Liver (tissue), 8 donors: ENCODE measurements at regions not wholly inside any gene's neighbourhood (a gene's known extent, or its start where the extent isn't known, plus 50 kb on each side); places are given as distances from the start of the nearest gene placed in this dataset.

ENCODE experiments used
- DNase-seq: peaks from one replicate; pipeline ENCODE4 v3.0.0-alpha.2; 2017; ENCODE audit warnings: low spot score
- H3K27ac ChIP-seq, 2 donors: one replicate each; pipeline ENCODE4 v1.7.0; 2013; ENCODE audit warnings: inconsistent platforms in 2 of 2, low read length in 2 of 2, control low read depth in 1 of 2, low read depth in 1 of 2, mild to moderate bottlenecking in 1 of 2
- H3K27me3 ChIP-seq, 4 donors: one replicate each; pipeline versions ENCODE4 v1.6.1 to v1.7.0; 2013; ENCODE audit warnings: low read length in 3 of 4, inconsistent platforms in 1 of 4, mild to moderate bottlenecking in 1 of 4, moderate library complexity in 1 of 4; ENCODE audit not compliant: control insufficient read depth in 4 of 4, insufficient read depth in 4 of 4
- H3K36me3 ChIP-seq, 4 donors: one replicate each; pipeline versions ENCODE4 v1.6.1 to v1.7.0; 2013; ENCODE audit warnings: low read length in 3 of 4, mild to moderate bottlenecking in 3 of 4, low read depth in 1 of 4, moderate library complexity in 1 of 4; ENCODE audit not compliant: control insufficient read depth in 4 of 4, insufficient read depth in 3 of 4
- H3K4me1 ChIP-seq, 4 donors: one replicate each; pipeline versions ENCODE4 v1.6.1 to v1.7.0; 2013; ENCODE audit warnings: low read length in 3 of 4, mild to moderate bottlenecking in 3 of 4, moderate library complexity in 1 of 4; ENCODE audit not compliant: control insufficient read depth in 4 of 4, insufficient read depth in 4 of 4
- H3K4me3 ChIP-seq, 3 donors: one replicate each; pipeline versions ENCODE4 v1.6.1 to v1.7.0; 2013; ENCODE audit warnings: low read length in 3 of 3, control low read depth in 1 of 3, low read depth in 1 of 3, mild to moderate bottlenecking in 1 of 3
- H3K9ac ChIP-seq, 2 donors: one replicate each; pipeline ENCODE4 v1.7.0; 2013; ENCODE audit warnings: low read length in 2 of 2, mild to moderate bottlenecking in 2 of 2, moderate library complexity in 2 of 2, control low read depth in 1 of 2, low read depth in 1 of 2
- H3K9me3 ChIP-seq, 4 donors: one replicate each; pipeline versions ENCODE4 v1.6.1 to v1.7.0; 2013; ENCODE audit warnings: low read length in 3 of 4; ENCODE audit not compliant: control insufficient read depth in 4 of 4
- EGR1 ChIP-seq, 2 donors: IDR thresholded peaks; 2 replicates each; pipeline ENCODE4 v1.6.1; 2016 to 2018; ENCODE audit warnings: antibody characterized with exemption in 2 of 2, low read depth in 2 of 2
- FOXA1 ChIP-seq: IDR thresholded peaks from 2 replicates; pipeline ENCODE4 v1.6.1; 2016; ENCODE audit warnings: antibody characterized with exemption
- FOXA2 ChIP-seq: IDR thresholded peaks from 2 replicates; pipeline ENCODE4 v1.6.1; 2016; ENCODE audit warnings: antibody characterized with exemption
- HNF4A ChIP-seq, 2 donors: conservative IDR thresholded peaks; 2 replicates each; pipeline ENCODE4 v1.6.1; 2016; ENCODE audit warnings: antibody characterized with exemption in 2 of 2, mild to moderate bottlenecking in 2 of 2
- HNF4G ChIP-seq: IDR thresholded peaks from 2 replicates; pipeline ENCODE4 v1.6.1; 2016; ENCODE audit warnings: antibody characterized with exemption
- JUND ChIP-seq, 2 donors: IDR thresholded peaks; 2 replicates each; pipeline ENCODE4 v1.6.1; 2016; ENCODE audit warnings: antibody characterized with exemption in 2 of 2
- NR2F2 ChIP-seq: IDR thresholded peaks from 2 replicates; pipeline ENCODE4 v1.6.1; 2016; ENCODE audit warnings: antibody characterized with exemption
- RAD21 ChIP-seq, 2 donors: IDR thresholded peaks; 2 replicates each; pipeline ENCODE4 v1.6.1; 2016; ENCODE audit warnings: antibody characterized with exemption in 2 of 2, mild to moderate bottlenecking in 2 of 2
- RXRA ChIP-seq, 2 donors: IDR thresholded peaks; 2 replicates each; pipeline ENCODE4 v1.6.1; 2017 to 2018; ENCODE audit warnings: antibody characterized with exemption in 2 of 2, mild to moderate bottlenecking in 1 of 2
- TAF1 ChIP-seq: conservative IDR thresholded peaks from 2 replicates; pipeline ENCODE4 v1.6.1; 2016; ENCODE audit warnings: antibody characterized with exemption, mild to moderate bottlenecking
- YY1 ChIP-seq: IDR thresholded peaks from 2 replicates; pipeline ENCODE4 v1.6.1; 2016; ENCODE audit warnings: antibody characterized with exemption, mild to moderate bottlenecking
- WGBS: extraction: QIAGEN DNeasy Blood & Tissue Kit; methylation state at CpG from one replicate; pipeline ENCODE4 v1.1.7; 2013; 5-methylcytosine and 5-hydroxymethylcytosine counted together
- TF ChIP-seq, protein P1 (sequence below): IDR thresholded peaks from 2 replicates; pipeline ENCODE4 v1.6.1; 2016; ENCODE audit warnings: antibody characterized with exemption
- TF ChIP-seq, protein P2 (sequence below): IDR thresholded peaks from 2 replicates; pipeline ENCODE4 v1.6.1; 2016; ENCODE audit warnings: antibody characterized with exemption
- TF ChIP-seq, protein P3 (sequence below): IDR thresholded peaks from 2 replicates; pipeline ENCODE4 v1.6.1; 2016; ENCODE audit warnings: antibody characterized with exemption
- TF ChIP-seq, protein P4 (sequence below): IDR thresholded peaks from 2 replicates; pipeline ENCODE4 v1.6.1; 2016; ENCODE audit warnings: antibody characterized with exemption, mild to moderate bottlenecking
- TF ChIP-seq, protein P5 (sequence below): fragments of 150-350 bp; IDR thresholded peaks from 2 replicates; pipeline ENCODE4 v1.5.1; 2017; ENCODE audit warnings: improper control_type of control experiment, low read depth, low read length; ENCODE audit not compliant: missing input control
- donor health status: healthy.
- donor health status: healthy.
- donor health status: healthy.
- donor health status: healthy.
- donor health status: healthy.

DNA sequence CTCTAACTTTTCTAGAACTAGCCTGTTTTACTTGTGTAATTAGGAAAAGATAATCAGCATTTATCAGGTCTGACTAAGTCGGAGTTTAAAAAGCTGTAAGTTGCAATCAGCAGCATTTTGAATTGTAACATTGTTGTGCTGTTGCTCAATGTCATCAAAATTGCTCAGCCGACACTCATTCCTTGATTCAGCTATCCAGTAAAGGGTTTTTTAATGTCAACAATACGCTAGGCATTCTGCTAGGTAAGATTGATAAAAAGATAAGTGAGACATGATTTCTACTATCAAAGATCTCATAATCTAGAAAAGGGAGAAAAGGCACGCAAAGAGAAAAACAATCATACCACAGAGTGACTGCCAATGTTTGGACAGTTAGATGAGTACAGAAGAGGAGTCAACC is 327.1 kb upstream of the CDH2 start:
- no peak overlapping the region for H3K27ac ChIP-seq
- no peaks in the 10 kb centered on the region for H3K9me3 ChIP-seq
- no peak overlapping the region for H3K9ac ChIP-seq
- WGBS = 84% methylated on average over 4 of the region's 4 CpGs
- no peaks in the 10 kb centered on the region for H3K27me3 ChIP-seq
- H3K4me1 ChIP-seq = no peaks in the 10 kb centered on the region
- TF ChIP-seq HNF4G (no peak), FOXA1 (no peak), EGR1 (IDR thresholded peaks at IDR 0.05; ENCODE audit: low read depth in 2 of 2) (no peak)
- no peak for DNase-seq
- H3K4me3 ChIP-seq = no peak overlapping the region
- H3K36me3 ChIP-seq = no peaks in the 10 kb centered on the region

DNA sequence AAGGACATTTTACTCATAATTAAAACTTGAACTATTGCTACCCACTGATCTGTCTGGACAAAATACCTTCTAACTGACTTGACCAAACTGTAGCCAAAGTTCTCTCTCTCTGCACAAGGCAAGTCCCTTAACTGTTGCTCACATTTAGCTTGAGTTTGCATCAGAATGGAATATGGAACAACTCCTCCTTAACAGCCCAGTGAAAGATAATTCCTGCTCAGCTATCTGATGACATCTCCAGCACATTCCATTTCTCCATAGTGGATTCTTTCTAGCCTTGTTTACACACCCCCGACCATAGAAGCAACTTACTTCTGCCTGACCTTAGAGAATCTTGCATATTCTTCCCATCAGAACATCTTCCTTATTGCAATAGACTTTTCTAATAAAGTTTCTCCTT is 317.2 kb upstream of the CDH2 start:
- Histone ChIP-seq H3K9me3 (no peaks in the 10 kb centered on the region), H3K27me3 (no peaks in the 10 kb centered on the region), H3K4me1 (no peaks in the 10 kb centered on the region), H3K4me3 (no peak overlapping the region), H3K27ac (no peak overlapping the region), H3K36me3 (no peaks in the 10 kb centered on the region), H3K9ac (no peak overlapping the region)
- DNase-seq = no peak
- TF ChIP-seq FOXA1 = no peak
- WGBS = 44% methylated on average over 1 of the region's 1 CpG

DNA sequence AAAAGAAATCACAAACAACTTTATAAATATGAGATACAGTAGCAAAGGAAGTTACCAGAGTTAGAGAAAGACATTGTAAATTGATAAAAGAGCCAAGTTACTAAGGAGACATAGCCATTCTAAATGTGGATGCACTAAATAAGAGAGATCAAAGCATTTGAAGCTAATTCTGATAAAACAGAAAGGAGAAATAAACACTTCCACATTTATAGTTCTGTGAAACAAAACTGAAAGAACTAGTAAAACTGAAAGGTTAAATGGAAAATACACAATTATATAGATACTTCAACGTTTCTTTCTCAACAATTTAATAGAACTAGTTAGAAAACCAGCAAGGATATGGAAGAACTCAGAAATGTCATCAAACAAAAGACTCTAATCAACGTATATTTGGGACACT is 309.0 kb upstream of the CDH2 start:
- Histone ChIP-seq H3K27me3 (no peaks in the 10 kb centered on the region), H3K4me3 (no peak overlapping the region), H3K9ac (no peak overlapping the region), H3K4me1 (no peaks in the 10 kb centered on the region), H3K9me3 (no peaks in the 10 kb centered on the region), H3K27ac (no peak overlapping the region), H3K36me3 (no peaks in the 10 kb centered on the region)
- WGBS = 40% methylated on average over 2 of the region's 2 CpGs
- no peak for DNase-seq
- TF ChIP-seq YY1 = no peak
- TF ChIP-seq RXRA (IDR thresholded peaks at IDR 0.05) = no peak
- no peak for TF ChIP-seq NR2F2
- no peak for TF ChIP-seq FOXA2
- TF ChIP-seq, protein P1, sequence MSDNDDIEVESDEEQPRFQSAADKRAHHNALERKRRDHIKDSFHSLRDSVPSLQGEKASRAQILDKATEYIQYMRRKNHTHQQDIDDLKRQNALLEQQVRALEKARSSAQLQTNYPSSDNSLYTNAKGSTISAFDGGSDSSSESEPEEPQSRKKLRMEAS = no peak
- no peak for TF ChIP-seq HNF4G
- TF ChIP-seq, protein P2, sequence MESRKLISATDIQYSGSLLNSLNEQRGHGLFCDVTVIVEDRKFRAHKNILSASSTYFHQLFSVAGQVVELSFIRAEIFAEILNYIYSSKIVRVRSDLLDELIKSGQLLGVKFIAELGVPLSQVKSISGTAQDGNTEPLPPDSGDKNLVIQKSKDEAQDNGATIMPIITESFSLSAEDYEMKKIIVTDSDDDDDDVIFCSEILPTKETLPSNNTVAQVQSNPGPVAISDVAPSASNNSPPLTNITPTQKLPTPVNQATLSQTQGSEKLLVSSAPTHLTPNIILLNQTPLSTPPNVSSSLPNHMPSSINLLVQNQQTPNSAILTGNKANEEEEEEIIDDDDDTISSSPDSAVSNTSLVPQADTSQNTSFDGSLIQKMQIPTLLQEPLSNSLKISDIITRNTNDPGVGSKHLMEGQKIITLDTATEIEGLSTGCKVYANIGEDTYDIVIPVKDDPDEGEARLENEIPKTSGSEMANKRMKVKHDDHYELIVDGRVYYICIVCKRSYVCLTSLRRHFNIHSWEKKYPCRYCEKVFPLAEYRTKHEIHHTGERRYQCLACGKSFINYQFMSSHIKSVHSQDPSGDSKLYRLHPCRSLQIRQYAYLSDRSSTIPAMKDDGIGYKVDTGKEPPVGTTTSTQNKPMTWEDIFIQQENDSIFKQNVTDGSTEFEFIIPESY = no peak
- no peak for TF ChIP-seq FOXA1

DNA sequence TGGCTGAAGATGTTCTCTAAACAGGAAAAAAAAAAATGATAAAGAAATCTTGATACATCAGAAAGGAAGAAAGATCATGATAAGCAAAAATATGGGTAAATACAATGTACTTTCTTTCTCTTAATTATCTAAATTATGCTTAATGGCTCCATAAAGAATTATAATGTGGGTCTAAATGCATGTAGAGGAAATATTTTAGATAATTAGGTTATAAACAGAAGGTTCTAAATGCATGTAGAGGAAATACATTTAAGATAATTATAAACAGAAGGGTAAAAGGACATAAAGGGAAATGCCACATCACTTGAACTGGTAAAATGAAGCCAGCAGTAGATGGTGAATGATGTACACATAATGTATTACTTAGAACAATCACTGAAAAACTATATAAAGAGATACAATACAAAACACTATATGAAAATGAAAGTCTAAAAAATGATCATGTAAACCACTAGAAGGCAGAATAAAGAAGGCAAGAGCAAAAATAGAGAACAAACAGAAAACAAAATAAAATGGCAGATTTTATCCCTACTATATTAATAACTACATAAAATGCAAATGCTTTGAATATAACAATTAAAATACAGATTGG is 308.4 kb upstream of the CDH2 start:
- no peak for DNase-seq
- no peaks in the 10 kb centered on the region for H3K9me3 ChIP-seq
- H3K27me3 ChIP-seq = no peaks in the 10 kb centered on the region
- no peak overlapping the region for H3K9ac ChIP-seq
- H3K4me1 ChIP-seq = no peaks in the 10 kb centered on the region
- H3K36me3 ChIP-seq = no peaks in the 10 kb centered on the region
- no peak overlapping the region for H3K27ac ChIP-seq
- H3K4me3 ChIP-seq = no peak overlapping the region
- no peak for TF ChIP-seq YY1
- no peak for TF ChIP-seq JUND (IDR thresholded peaks at IDR 0.05)
- no peak for TF ChIP-seq HNF4G
- TF ChIP-seq TAF1 = no peak
- TF ChIP-seq EGR1 (IDR thresholded peaks at IDR 0.05; ENCODE audit: low read depth in 2 of 2) = no peak
- no peak for TF ChIP-seq HNF4A (conservative IDR thresholded peaks at IDR 0.05)
- TF ChIP-seq RXRA (IDR thresholded peaks at IDR 0.05) = no peak
- TF ChIP-seq FOXA1 = no peak
- TF ChIP-seq, protein P3, sequence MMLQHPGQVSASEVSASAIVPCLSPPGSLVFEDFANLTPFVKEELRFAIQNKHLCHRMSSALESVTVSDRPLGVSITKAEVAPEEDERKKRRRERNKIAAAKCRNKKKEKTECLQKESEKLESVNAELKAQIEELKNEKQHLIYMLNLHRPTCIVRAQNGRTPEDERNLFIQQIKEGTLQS = no peak
- TF ChIP-seq, protein P1 = no peak
- TF ChIP-seq RAD21 (IDR thresholded peaks at IDR 0.05) = no peak
- TF ChIP-seq, protein P4, sequence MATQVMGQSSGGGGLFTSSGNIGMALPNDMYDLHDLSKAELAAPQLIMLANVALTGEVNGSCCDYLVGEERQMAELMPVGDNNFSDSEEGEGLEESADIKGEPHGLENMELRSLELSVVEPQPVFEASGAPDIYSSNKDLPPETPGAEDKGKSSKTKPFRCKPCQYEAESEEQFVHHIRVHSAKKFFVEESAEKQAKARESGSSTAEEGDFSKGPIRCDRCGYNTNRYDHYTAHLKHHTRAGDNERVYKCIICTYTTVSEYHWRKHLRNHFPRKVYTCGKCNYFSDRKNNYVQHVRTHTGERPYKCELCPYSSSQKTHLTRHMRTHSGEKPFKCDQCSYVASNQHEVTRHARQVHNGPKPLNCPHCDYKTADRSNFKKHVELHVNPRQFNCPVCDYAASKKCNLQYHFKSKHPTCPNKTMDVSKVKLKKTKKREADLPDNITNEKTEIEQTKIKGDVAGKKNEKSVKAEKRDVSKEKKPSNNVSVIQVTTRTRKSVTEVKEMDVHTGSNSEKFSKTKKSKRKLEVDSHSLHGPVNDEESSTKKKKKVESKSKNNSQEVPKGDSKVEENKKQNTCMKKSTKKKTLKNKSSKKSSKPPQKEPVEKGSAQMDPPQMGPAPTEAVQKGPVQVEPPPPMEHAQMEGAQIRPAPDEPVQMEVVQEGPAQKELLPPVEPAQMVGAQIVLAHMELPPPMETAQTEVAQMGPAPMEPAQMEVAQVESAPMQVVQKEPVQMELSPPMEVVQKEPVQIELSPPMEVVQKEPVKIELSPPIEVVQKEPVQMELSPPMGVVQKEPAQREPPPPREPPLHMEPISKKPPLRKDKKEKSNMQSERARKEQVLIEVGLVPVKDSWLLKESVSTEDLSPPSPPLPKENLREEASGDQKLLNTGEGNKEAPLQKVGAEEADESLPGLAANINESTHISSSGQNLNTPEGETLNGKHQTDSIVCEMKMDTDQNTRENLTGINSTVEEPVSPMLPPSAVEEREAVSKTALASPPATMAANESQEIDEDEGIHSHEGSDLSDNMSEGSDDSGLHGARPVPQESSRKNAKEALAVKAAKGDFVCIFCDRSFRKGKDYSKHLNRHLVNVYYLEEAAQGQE = no peak
- TF ChIP-seq, protein P5, sequence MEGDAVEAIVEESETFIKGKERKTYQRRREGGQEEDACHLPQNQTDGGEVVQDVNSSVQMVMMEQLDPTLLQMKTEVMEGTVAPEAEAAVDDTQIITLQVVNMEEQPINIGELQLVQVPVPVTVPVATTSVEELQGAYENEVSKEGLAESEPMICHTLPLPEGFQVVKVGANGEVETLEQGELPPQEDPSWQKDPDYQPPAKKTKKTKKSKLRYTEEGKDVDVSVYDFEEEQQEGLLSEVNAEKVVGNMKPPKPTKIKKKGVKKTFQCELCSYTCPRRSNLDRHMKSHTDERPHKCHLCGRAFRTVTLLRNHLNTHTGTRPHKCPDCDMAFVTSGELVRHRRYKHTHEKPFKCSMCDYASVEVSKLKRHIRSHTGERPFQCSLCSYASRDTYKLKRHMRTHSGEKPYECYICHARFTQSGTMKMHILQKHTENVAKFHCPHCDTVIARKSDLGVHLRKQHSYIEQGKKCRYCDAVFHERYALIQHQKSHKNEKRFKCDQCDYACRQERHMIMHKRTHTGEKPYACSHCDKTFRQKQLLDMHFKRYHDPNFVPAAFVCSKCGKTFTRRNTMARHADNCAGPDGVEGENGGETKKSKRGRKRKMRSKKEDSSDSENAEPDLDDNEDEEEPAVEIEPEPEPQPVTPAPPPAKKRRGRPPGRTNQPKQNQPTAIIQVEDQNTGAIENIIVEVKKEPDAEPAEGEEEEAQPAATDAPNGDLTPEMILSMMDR = no peak
